Urothelium cell line (cell line): ENCODE measurements at regions not wholly inside any gene's neighbourhood (a gene's known extent, or its start where the extent isn't known, plus 50 kb on each side); places are given as distances from the start of the nearest gene placed in this dataset.
"Not testable (repeated sequence)": the region's sequence is repeated elsewhere in the genome, so short reads cannot be mapped to it uniquely, and the experiment has no call there.

Source experiments
- DNase-seq: peaks from one replicate; pipeline ENCODE4 v3.0.0; 2011; ENCODE audit warnings: low spot score, mixed read lengths
- FAIRE-seq: peaks from 2 replicates; lab custom pipeline; 2011; peaks lifted over from hg19 to GRCh38; lab: Jason Lieb, UNC

DNA sequence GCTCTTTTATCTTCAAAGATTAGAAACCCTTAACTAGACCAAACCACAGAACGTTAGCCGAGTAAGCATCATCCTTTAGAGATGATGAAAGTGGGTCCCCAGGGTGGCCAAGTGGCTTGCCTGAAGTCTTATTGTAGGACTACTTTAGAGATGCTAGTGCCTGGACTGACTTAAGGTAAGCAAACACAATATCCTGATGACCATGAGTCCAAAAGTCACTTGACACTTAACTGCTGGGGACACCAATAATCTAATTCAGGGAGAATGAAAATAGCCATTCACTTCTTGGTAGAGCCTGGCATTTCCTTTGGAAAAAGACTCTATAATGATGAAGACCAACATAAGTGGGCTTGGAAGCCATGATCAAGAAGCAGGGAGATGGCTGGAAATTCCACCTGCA lies 225.3 kb upstream of the IRF2BP2 start:
- FAIRE-seq (no peak), DNase-seq (no peak)

- FAIRE-seq (no peak), DNase-seq (no peak)
Measured at GRCh38 chr1:234833646-234834045, 223.7 kb upstream of the IRF2BP2 start.

GRCh38 chr1:234833118-234833517 lies 223.1 kb upstream of the IRF2BP2 start:
- FAIRE-seq (no peak), DNase-seq (no peak)

GRCh38 chr1:234827656-234828055 lies 217.7 kb upstream of the IRF2BP2 start:
- DNase-seq, result no peak
- FAIRE-seq, result no peak

DNA sequence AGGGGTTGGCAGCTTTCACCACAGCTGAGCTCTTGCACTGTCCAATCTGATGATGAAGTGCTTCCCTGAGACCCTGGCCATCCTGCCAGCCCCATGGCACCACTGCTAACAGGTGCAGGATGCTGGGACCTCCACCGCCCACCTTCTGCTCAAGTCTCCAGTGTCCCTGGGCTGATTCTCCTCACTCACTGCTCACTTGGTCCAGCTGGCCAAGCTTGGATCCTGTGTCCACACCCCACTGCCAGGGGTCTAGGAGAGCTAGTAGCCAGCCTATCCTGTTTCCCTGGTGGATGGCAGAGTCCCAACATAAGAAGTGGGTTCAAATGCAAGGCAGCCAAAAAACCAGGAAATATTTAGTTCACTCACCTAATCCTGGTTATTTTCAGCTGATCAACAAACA lies 217.2 kb upstream of the IRF2BP2 start:
- FAIRE-seq (no peak), DNase-seq (no peak)

- FAIRE-seq, result no peak
Measured at GRCh38 chr1:234826352-234826751, 216.4 kb upstream of the IRF2BP2 start.

DNA sequence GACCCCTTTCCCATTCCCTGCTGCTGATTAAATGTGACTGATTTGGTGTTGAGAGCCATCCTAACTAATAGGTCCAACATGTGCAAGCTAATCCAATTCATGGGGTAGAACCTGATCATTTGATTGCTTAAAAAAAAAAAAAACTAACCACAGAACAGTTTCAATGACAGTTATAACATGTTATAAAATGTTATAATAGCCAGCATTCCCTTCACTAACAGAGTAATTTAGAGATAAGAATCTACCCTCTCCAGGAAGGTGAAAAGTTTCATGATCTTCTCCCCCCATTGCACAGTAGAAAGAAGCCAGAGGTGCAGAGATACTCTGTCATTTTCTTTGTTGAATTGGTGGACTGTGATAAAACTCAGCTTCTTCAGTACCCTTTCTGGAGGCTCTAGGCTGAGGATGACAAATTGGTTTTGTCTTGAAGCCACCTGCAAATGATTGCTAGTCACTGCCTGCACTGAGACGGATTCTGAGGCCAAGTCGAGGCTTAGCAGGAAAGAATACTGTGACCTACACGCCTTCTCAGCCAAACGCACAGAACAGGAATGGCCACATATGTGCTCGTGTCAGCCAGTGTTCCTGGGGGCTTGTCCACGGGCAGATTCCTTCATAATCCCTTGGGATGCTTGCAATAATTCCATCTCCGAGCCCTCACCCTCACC lies 215.7 kb upstream of the IRF2BP2 start:
- FAIRE-seq, result no peak
- DNase-seq, result no peak

More at GRCh38 chr1:234826352-234826751, 216.4 kb upstream of the IRF2BP2 start:
- DNase-seq, result no peak

DNA sequence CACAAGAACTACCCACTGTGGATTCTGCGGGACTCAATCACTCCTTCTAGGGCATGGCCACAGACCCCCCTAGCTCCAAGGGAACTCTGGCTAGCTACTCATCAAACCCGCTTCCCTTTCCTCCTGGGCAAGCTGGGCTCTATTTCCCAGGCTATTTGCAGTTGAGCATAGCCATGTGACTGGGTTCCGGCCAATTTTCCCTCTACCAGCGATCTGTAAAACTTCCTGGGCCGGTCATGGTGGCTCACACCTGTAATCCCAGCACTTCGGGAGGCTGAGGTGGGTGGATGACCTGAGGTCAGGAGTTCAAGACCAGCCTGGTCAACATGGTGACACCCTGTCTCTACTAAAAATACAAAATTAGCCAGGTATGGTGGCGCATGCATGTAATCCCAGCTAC lies 214.9 kb upstream of the IRF2BP2 start:
- not testable (repeated sequence) for DNase-seq, FAIRE-seq

DNA sequence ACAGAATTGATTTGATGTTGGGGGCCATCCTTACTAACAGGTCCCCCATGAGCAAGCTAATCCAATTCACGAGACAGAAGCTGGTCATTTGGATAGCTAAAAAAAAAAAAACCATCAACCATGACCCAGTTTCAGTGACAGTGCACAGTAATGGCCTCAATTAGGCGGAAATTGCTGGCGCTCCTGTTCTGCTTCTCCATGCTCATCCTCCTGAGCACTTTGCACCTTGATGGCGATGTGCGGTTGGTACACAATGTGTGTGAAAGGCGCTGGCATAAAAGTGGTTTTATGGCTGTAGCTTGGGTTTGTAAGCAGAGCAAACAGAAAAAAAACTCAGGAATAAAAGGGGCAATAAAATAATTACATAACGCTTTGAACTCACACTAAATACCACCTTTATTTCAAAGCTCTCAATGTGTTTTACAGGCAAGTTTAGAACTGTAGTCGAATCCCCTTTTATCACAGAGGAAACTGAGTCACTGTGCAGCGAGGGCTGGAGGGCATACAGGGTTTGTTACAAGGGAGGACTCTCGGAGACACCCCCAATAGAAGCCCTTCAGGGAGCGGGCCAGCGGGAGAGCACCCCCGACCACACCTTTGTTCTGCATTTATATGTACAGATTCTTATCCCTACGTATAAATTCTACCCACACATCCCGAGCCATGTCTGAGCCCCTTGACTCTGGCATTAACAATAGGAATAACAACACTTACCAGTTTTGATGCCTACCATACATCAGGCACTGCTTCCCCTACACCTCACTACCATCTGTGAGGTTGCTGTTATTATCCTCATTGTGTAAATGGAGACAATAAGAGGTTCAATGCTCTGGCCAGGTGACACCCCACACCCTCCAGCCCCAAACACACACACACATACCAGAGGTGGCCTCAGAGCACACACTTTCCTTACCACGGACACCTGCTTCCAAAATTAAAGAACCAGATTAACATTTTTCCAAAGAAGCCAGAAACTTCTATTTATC lies 213.5 kb upstream of the IRF2BP2 start:
- DNase-seq (no peak), FAIRE-seq (no peak)

DNA sequence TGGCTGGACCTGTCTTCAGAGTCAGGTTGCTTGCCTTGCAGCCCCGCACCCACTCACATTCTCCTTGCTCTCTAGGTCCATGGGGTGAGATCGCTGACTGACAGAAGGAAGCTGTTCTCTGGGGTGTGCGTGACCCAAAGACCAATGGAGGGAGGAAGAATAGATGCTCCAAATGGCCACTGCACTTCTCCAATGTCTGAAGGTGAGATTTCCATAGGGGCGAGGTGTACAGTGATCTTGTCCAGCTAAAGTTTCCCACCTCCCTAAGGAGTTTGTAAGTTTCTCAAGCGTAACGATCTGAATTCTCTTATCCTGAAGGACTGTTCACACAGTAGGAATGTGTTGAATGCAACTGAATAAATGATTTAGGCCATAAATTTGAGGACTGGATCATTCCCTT lies 211.9 kb upstream of the IRF2BP2 start:
- FAIRE-seq (no peak), DNase-seq (no peak)

GRCh38 chr1:234820597-234820996 lies 210.6 kb upstream of the IRF2BP2 start:
- DNase-seq (no peak), FAIRE-seq (no peak)

- FAIRE-seq, DNase-seq: not testable (repeated sequence)
Measured at GRCh38 chr1:234819845-234820244, 209.9 kb upstream of the IRF2BP2 start.

GRCh38 chr1:234818040-234818387 lies 208.0 kb upstream of the IRF2BP2 start:
- not testable (repeated sequence) for DNase-seq, FAIRE-seq

DNA sequence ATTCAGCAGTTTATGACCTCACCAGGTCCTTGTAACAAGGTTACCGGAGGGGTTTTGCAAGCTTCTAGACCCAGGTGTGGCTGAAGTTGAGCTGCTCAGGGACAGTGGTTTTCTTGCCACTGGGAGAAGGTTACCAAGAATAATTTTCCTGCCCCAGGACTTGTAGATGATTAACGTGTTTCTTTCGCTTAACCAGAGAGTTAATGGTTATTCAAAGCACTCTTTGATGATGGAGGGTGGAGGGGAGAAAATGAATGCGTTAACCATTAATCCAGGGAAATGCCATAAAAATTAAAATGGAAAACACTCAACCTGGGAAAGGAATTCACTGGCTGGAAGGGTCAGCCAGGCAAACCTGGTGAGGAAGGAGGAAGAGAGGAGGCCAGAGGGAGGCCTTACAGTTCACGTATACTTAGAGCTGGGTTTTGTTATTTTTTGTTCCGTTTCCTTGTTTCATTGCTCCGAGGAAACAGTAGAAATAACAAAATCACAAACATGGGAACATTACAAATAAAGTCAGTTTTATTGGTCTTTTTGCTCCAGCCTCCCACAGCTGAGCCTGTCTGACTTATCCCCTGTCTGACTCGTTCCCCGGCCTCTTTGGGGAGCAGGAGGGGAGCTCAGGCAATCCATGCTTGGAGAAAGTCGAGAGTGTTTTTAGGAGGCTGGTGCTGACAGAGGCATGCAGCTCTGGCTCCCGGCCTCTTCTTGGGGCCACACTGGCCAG lies 207.5 kb upstream of the IRF2BP2 start:
- DNase-seq, FAIRE-seq: not testable (repeated sequence)

DNA sequence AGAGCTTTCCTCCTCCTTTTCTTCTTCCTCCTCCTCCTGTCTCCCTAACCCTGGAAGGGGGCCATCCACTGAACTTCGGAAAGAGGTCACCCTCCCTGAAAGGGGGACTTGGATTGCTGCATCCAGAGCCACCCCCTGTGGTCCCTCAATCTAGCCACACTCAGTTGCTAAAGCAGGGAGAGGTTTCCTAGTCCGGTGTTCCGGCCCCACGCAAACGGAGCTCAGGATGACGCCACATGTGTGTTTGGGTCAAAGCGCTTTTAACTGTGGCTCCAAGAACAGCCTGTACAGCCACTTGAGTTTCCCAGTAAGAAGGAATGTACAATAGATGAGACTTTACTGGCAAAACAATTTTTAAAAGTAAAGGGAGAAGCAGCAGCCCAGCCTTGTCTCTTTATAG lies 206.9 kb upstream of the IRF2BP2 start:
- not testable (repeated sequence) for DNase-seq, FAIRE-seq

DNA sequence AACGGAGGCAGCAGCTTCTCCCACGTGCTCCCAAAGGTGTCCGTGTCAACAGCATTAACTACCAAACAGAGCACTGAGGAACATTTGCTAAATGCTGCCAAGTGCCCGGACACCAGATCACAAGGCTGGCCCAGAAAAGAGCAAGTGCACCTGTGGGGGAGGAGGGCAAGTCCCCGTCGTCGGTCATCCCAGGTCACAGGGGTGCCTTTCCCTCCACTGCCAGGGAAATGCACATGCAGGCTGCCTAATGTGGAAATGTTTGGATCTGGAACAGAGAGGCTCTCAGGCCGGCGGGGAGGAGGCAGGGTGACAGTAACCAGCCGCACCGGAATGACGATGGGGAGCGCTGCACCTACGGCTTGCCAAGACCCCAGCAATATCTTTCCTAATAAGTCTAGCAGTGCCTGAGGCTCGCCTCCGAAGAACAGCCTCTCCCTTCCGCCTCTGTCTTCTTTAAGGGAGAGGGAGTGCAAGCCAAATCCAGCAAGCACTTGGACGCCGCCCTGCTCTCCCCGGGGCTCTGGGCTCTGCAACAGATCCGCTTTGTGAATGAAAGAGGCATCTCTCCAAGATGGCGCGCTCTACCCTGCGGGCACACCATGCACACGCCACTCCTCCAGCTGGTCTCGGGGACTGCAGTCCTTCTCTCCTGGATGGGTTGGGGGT lies 206.3 kb upstream of the IRF2BP2 start:
- not testable (repeated sequence) for DNase-seq, FAIRE-seq

DNA sequence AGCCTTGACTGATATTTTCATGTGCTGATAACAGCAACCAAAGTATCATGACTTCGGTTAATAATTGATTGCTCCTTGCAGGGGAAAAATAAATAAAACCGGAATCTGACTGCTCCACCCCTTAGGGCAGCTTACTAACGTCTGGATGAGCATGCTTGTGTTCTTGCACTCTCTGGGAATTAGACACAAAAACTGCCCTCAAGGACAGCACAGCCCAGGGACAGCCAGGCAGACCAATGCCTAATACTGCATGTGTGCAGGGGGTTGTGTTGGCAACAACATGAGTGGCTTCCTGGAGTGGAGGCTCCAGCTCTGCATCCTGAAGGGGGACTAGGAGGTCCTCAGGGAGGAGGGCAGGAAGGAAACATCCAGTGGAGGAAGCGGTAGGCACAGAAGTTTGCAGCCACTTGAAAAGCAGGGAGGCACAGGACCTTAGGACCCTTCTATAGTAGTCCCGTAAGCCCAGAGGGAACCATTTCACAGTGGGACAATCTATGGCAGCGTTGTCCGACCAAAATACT lies 205.4 kb upstream of the IRF2BP2 start:
- not testable (repeated sequence) for FAIRE-seq, DNase-seq

- FAIRE-seq, DNase-seq: not testable (repeated sequence)
Measured at GRCh38 chr1:234814235-234814634, 204.3 kb upstream of the IRF2BP2 start.

DNA sequence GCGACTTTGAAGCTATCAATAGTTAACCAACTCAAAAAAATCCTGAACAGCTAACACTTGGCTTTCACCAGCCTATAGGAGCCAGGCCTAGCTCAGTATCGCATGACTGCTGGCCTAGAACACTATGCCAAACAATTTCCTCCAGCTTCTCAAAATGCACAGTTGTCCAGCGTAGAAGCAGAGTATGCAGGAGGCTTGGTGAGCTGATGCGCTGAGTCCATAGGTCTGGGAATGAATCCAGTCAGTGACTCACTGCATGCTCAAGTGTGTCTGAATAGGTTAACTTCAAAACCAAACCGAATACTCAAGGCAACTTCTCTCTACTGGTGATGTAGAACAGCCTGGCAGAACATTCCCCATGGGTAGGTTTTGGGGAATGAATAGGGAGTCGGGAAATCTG lies 201.8 kb upstream of the IRF2BP2 start:
- FAIRE-seq, DNase-seq: not testable (repeated sequence)

GRCh38 chr1:234810726-234811125 lies 200.7 kb upstream of the IRF2BP2 start:
- not testable (repeated sequence) for FAIRE-seq, DNase-seq
